GM19351 (cell line): ENCODE measurements at regions not wholly inside any gene's neighbourhood (a gene's known extent, or its start where the extent isn't known, plus 50 kb on each side); places are given as distances from the start of the nearest gene placed in this dataset.

Experiments used
- ATAC-seq: cut with Tn5 transposase; IDR thresholded peaks from one replicate; pipeline ENCODE4 v1.9.1; 2021; ENCODE audit warnings: mild to moderate bottlenecking, moderate library complexity; ENCODE audit not compliant: unreplicated experiment

DNA sequence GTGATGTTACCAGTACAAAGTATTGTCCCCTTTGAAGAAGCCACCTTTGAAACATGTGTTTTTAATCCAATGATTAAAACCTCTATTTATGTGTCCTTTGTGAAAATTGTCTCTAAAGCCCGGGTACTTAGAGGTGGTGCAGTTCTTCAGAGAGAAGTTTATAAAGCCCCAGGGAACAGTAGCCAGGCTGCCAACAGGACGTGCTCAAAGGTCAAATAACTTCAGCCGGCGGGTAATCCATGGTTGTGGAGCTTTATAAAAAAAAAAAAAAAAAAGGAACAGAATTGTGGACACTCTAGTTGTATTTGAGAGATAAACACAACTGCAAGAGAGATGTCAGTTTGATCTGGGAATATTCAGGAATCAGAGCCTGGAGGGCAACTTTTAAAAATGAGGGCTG is 57.9 kb upstream of the CTNND2 start:
- ATAC-seq, result no peak

- ATAC-seq, result no peak
Measured at GRCh38 chr5:11958321-11958720, 54.1 kb upstream of the CTNND2 start.

DNA sequence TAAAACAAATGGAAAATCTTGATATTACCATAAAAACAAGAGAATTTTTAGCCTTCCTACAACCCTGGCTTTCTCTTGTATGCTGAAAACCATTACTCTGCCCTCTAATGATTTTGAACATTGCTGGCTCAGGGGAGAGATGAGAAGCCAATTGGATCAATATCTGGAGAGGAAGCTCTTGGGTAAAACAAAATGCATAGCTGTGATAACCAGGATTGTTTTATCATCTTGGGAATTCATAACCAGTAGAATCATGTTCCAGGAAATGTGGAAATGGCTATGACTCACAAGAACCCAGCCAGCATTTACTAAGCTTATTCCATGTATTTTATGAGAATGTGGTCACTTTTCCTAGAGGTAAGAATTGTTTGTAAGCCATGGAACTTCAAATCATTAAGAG is 51.1 kb upstream of the CTNND2 start:
- ATAC-seq, result no peak
